GM12873 (cell line): ENCODE measurements at regions not wholly inside any gene's neighbourhood (a gene's known extent, or its start where the extent isn't known, plus 50 kb on each side); places are given as distances from the start of the nearest gene placed in this dataset.

Experiments
- CTCF ChIP-seq: IDR thresholded peaks from 2 replicates; pipeline ENCODE4 v1.5.1; 2012; ENCODE audit warnings: low read depth, mild to moderate bottlenecking, moderate library complexity, low read length, control low read depth; ENCODE audit not compliant: insufficient read depth; ENCODE audit errors: missing control alignments

GRCh38 chr2:217650716-217651360, 352.0 kb downstream of the TNS1 start:
- TF ChIP-seq CTCF, result peak; percentile 87

GRCh38 chr2:217650229-217650628, 352.6 kb downstream of the TNS1 start:
- no peak for TF ChIP-seq CTCF

- TF ChIP-seq CTCF, result no peak
Measured at GRCh38 chr2:217647925-217648324, 354.9 kb downstream of the TNS1 start.

- TF ChIP-seq CTCF, result no peak
Measured at GRCh38 chr2:217647226-217647625, 355.6 kb downstream of the TNS1 start.

GRCh38 chr2:217645896-217646295, 356.9 kb downstream of the TNS1 start:
- no peak for TF ChIP-seq CTCF

GRCh38 chr2:217643789-217644301, 358.9 kb downstream of the TNS1 start:
- no peak for TF ChIP-seq CTCF

- TF ChIP-seq CTCF, result no peak
Measured at GRCh38 chr2:217642944-217643343, 359.9 kb downstream of the TNS1 start.
